HepG2 (cell line): ENCODE measurements at regions not wholly inside any gene's neighbourhood (a gene's known extent, or its start where the extent isn't known, plus 50 kb on each side); places are given as distances from the start of the nearest gene placed in this dataset.

Source experiments
- CREM ChIP-seq, 2 experiments: sonication (generic) in 1 of 2; formaldehyde crosslinking in 1 of 2; IDR thresholded peaks; 2 replicates each; pipeline versions ENCODE4 v1.4.0 to v1.6.1; 2016 to 2020; ENCODE audit warnings: antibody characterized with exemption in 1 of 2, mild to moderate bottlenecking in 1 of 2, missing genetic modification reagents in 1 of 2
- MBD4 ChIP-seq: IDR thresholded peaks from 2 replicates; pipeline ENCODE4 v1.6.1; 2012; ENCODE audit warnings: low read length, inconsistent platforms, borderline replicate concordance
- MED1 ChIP-seq: sonication (generic); formaldehyde crosslinking; IDR thresholded peaks from 2 replicates; pipeline ENCODE4 v1.4.0; 2020; ENCODE audit warnings: missing genetic modification reagents
- NFIC ChIP-seq: IDR thresholded peaks from 2 replicates; pipeline ENCODE4 v1.6.1; 2012; ENCODE audit warnings: mild to moderate bottlenecking, low read length, inconsistent platforms
- RNF219 ChIP-seq: sonication (generic); formaldehyde crosslinking; IDR thresholded peaks from 2 replicates; pipeline ENCODE4 v1.5.0; 2020; ENCODE audit warnings: mild to moderate bottlenecking, missing genetic modification reagents
- SNAPC2 ChIP-seq: sonication (generic); formaldehyde crosslinking; IDR thresholded peaks from 2 replicates; pipeline ENCODE4 v1.8.1; 2022; ENCODE audit warnings: mild to moderate bottlenecking, missing genetic modification reagents
- THRA ChIP-seq: sonication (generic); formaldehyde crosslinking; IDR thresholded peaks from 2 replicates; pipeline ENCODE4 v1.4.0; 2020; ENCODE audit warnings: missing genetic modification reagents, borderline replicate concordance
- U2AF1 ChIP-seq: fragments of 200-400 bp; formaldehyde crosslinking; optimal IDR thresholded peaks from 2 replicates; pipeline ENCODE3; 2017; ENCODE audit warnings: mild to moderate bottlenecking, low read depth, low read length
- ZC3H4 ChIP-seq: sonication (generic); formaldehyde crosslinking; IDR thresholded peaks from 2 replicates; pipeline ENCODE4 v1.4.0; 2020; ENCODE audit warnings: missing genetic modification reagents, borderline replicate concordance
- ZMYM3 ChIP-seq: sonication (generic); formaldehyde crosslinking; IDR thresholded peaks from 2 replicates; pipeline ENCODE4 v1.5.1; 2020; ENCODE audit warnings: mild to moderate bottlenecking, missing genetic modification reagents
- ZNF136 ChIP-seq: sonication (generic); formaldehyde crosslinking; IDR thresholded peaks from 2 replicates; pipeline ENCODE4 v1.8.1; 2022; ENCODE audit warnings: low read depth, mild to moderate bottlenecking, moderate library complexity, missing genetic modification reagents
- ZNF354B ChIP-seq: sonication (generic); formaldehyde crosslinking; IDR thresholded peaks from 2 replicates; pipeline ENCODE4 v1.8.0; 2022; ENCODE audit warnings: mild to moderate bottlenecking, missing genetic modification reagents
- ZNF546 ChIP-seq: sonication (generic); formaldehyde crosslinking; conservative IDR thresholded peaks from 2 replicates; pipeline ENCODE4 v1.8.1; 2023; ENCODE audit warnings: mild to moderate bottlenecking, missing genetic modification reagents
- ZNF704 ChIP-seq: sonication (generic); formaldehyde crosslinking; IDR thresholded peaks from 2 replicates; pipeline ENCODE4 v1.8.1; 2023; ENCODE audit warnings: mild to moderate bottlenecking, inconsistent platforms, moderate library complexity, missing genetic modification reagents, borderline replicate concordance
- ZNF709 ChIP-seq: sonication (generic); formaldehyde crosslinking; IDR thresholded peaks from 2 replicates; pipeline ENCODE4 v1.5.0; 2020; ENCODE audit warnings: mild to moderate bottlenecking, missing genetic modification reagents
- ZNF75D ChIP-seq: sonication (generic); formaldehyde crosslinking; IDR thresholded peaks from 2 replicates; pipeline ENCODE4 v1.8.1; 2023; ENCODE audit warnings: missing genetic modification reagents, mild to moderate bottlenecking, borderline replicate concordance
- ZNF891 ChIP-seq: sonication (generic); formaldehyde crosslinking; IDR thresholded peaks from 2 replicates; pipeline ENCODE4 v1.5.0; 2020; ENCODE audit warnings: mild to moderate bottlenecking, missing genetic modification reagents
- TF ChIP-seq, protein P1 (sequence below): sonication (generic); formaldehyde crosslinking; IDR thresholded peaks from 2 replicates; pipeline ENCODE4 v1.5.1; 2020; ENCODE audit warnings: missing genetic modification reagents, mild to moderate bottlenecking, borderline replicate concordance
- TF ChIP-seq, protein P2 (sequence below): sonication (generic); formaldehyde crosslinking; IDR thresholded peaks from 2 replicates; pipeline ENCODE4 v1.5.0; 2020; ENCODE audit warnings: missing genetic modification reagents
- TF ChIP-seq, protein P3 (sequence below): sonication (generic); formaldehyde crosslinking; IDR thresholded peaks from 2 replicates; pipeline ENCODE4 v1.9.0; 2022; ENCODE audit warnings: missing genetic modification reagents, mild to moderate bottlenecking, borderline replicate concordance
- TF ChIP-seq, protein P4 (sequence below): sonication (generic); formaldehyde crosslinking; IDR thresholded peaks from 2 replicates; pipeline ENCODE4 v1.4.0; 2020; ENCODE audit warnings: mild to moderate bottlenecking, missing genetic modification reagents

DNA sequence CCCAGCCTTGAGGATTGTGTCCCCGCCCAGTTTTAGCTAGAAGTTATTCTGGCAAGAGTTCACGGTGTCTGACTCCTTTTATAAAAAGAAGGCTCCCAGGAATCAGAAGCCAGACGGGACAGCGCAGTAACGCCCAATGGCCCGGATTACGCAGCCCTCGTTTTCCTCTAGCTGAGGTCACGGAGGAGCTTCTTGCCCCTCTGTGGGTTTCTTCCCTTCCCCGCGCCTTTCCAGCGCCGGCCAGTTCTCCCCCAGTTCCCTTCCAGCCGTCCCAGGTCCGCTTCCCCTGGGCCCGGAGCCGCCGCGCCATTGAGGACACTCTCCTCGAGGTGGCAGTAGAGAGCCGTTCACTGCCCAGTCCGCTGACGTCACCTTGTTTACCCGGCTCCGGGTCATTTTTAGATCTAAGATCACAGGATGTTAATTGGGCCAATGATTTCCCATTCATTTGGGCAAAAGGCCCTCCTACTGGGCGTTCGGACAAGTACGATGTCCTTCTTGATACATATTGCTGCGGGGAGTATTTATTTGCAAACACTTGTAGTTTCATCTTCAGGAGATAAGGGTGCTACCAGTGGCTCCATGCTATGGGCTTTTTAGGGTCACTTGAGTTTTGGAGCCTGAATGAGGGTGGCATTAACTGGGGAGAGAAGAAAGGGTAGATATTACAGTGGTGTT, 81.5 kb upstream of the PPM1B start (continued):
- TF ChIP-seq, protein P1, sequence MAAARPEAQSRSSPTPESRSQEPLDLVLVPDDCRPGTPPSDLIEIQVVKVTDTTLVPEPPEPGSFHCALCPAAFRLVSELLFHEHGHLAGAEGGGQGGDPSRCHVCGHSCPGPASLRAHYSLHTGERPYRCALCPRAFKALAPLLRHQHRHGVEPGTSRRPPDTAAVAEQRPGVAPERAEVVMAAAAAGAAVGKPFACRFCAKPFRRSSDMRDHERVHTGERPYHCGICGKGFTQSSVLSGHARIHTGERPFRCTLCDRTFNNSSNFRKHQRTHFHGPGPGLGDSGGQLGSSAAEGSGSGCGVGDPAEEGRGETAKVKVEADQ (CRISPR knock-in tag), result no peak
- TF ChIP-seq NFIC (no peak), RNF219 (CRISPR knock-in tag) (no peak), ZNF704 (CRISPR knock-in tag) (no peak), ZC3H4 (no peak), SNAPC2 (CRISPR knock-in tag) (no peak), MBD4 (no peak), ZNF891 (no peak), ZMYM3 (CRISPR knock-in tag) (peak; percentile 89), ZNF709 (CRISPR knock-in tag) (no peak), U2AF1 (peak; percentile 88), CREM (IDR thresholded peaks at IDR 0.05) (peak; percentile 96), CREM (CRISPR knock-in tag; IDR thresholded peaks at IDR 0.05) (peak; percentile 65; the same call in 1 of the 2 replicates), ZNF136 (no peak; the same call in 1 of the 2 replicates), MED1 (peak; percentile 62; the same call in 1 of the 2 replicates), ZNF546 (CRISPR knock-in tag) (no peak), ZNF354B (CRISPR knock-in tag) (no peak), THRA (peak; percentile 78), ZNF75D (CRISPR knock-in tag) (no peak)
- TF ChIP-seq, protein P2, sequence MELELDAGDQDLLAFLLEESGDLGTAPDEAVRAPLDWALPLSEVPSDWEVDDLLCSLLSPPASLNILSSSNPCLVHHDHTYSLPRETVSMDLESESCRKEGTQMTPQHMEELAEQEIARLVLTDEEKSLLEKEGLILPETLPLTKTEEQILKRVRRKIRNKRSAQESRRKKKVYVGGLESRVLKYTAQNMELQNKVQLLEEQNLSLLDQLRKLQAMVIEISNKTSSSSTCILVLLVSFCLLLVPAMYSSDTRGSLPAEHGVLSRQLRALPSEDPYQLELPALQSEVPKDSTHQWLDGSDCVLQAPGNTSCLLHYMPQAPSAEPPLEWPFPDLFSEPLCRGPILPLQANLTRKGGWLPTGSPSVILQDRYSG (CRISPR knock-in tag), result no peak
- TF ChIP-seq, protein P3, sequence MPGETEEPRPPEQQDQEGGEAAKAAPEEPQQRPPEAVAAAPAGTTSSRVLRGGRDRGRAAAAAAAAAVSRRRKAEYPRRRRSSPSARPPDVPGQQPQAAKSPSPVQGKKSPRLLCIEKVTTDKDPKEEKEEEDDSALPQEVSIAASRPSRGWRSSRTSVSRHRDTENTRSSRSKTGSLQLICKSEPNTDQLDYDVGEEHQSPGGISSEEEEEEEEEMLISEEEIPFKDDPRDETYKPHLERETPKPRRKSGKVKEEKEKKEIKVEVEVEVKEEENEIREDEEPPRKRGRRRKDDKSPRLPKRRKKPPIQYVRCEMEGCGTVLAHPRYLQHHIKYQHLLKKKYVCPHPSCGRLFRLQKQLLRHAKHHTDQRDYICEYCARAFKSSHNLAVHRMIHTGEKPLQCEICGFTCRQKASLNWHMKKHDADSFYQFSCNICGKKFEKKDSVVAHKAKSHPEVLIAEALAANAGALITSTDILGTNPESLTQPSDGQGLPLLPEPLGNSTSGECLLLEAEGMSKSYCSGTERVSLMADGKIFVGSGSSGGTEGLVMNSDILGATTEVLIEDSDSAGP (CRISPR knock-in tag), result peak; percentile 61; the same call in 1 of the 2 replicates
- TF ChIP-seq, protein P4, sequence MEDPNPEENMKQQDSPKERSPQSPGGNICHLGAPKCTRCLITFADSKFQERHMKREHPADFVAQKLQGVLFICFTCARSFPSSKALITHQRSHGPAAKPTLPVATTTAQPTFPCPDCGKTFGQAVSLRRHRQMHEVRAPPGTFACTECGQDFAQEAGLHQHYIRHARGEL, result no peak
